ENCODE measurements at regions not wholly inside any gene's neighbourhood (a gene's known extent, or its start where the extent isn't known, plus 50 kb on each side); places are given as distances from the start of the nearest gene placed in this dataset.

DNA sequence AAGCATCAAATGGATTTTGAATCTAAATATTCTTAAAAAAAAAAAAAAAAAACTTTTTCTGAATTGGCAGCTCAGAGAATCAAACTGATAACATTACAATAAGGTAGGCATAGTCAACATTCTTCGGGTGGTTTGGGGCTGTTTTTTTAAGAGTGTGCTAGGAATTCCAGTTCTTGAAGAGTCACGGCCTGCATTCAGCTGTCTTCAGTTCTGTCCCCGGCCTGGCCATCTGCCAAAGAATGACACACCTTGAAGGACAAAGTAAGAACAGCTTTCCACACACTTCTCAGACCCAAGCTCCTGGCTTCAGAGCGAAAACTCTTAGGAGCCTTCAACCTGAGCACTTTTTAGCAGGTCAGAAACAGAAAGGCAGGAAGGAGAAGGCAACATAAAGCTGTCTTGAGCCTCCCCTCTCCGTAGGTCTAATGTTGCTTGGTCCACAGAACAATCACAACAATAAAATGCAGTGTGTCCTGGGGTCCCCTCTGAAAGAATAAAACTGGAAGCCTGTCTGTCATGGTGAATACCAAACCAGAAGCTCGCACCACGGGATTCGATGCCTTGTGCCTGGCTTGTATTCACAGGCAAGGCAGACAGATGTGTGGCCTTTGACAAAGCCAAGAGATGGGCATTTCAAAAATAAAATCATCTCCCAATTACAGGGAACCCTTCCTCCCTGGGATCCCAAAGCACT is 524.4 kb upstream of the ZFHX3 start:
- no peak overlapping the region for H3K4me2 ChIP-seq (ENCODE audit: low read length)
- H3K27me3 ChIP-seq (ENCODE audit: low read depth, low read length) = peaks cover 20% of the 10 kb centered on the region
- no peak overlapping the region for H2AFZ ChIP-seq (ENCODE audit: low read depth, low read length)
- no peaks in the 10 kb centered on the region for H3K9me3 ChIP-seq (ENCODE audit: insufficient read depth, low read length)
- no peaks in the 10 kb centered on the region for H3K36me3 ChIP-seq (replicated peaks; ENCODE audit: low read depth, low read length)
- no peak overlapping the region for H3K9ac ChIP-seq (ENCODE audit: low read length)
- no peak for TF ChIP-seq EZH2phosphoT487 (IDR thresholded peaks at IDR 0.05; ENCODE audit: low read depth)
- TF ChIP-seq, protein P1, sequence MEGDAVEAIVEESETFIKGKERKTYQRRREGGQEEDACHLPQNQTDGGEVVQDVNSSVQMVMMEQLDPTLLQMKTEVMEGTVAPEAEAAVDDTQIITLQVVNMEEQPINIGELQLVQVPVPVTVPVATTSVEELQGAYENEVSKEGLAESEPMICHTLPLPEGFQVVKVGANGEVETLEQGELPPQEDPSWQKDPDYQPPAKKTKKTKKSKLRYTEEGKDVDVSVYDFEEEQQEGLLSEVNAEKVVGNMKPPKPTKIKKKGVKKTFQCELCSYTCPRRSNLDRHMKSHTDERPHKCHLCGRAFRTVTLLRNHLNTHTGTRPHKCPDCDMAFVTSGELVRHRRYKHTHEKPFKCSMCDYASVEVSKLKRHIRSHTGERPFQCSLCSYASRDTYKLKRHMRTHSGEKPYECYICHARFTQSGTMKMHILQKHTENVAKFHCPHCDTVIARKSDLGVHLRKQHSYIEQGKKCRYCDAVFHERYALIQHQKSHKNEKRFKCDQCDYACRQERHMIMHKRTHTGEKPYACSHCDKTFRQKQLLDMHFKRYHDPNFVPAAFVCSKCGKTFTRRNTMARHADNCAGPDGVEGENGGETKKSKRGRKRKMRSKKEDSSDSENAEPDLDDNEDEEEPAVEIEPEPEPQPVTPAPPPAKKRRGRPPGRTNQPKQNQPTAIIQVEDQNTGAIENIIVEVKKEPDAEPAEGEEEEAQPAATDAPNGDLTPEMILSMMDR (IDR thresholded peaks at IDR 0.05; ENCODE audit: low read depth, low read length) = no peak
- no peak overlapping the region for H3K4me3 ChIP-seq (ENCODE audit: low read length)
- no peaks in the 10 kb centered on the region for H4K20me1 ChIP-seq (ENCODE audit: insufficient read depth, low read length)
- H3K79me2 ChIP-seq (ENCODE audit: low read length) = no peaks in the 10 kb centered on the region
- H3K4me1 ChIP-seq (ENCODE audit: low read length) = no peaks in the 10 kb centered on the region
- H3K27ac ChIP-seq (ENCODE audit: low read length) = no peak overlapping the region

DNA sequence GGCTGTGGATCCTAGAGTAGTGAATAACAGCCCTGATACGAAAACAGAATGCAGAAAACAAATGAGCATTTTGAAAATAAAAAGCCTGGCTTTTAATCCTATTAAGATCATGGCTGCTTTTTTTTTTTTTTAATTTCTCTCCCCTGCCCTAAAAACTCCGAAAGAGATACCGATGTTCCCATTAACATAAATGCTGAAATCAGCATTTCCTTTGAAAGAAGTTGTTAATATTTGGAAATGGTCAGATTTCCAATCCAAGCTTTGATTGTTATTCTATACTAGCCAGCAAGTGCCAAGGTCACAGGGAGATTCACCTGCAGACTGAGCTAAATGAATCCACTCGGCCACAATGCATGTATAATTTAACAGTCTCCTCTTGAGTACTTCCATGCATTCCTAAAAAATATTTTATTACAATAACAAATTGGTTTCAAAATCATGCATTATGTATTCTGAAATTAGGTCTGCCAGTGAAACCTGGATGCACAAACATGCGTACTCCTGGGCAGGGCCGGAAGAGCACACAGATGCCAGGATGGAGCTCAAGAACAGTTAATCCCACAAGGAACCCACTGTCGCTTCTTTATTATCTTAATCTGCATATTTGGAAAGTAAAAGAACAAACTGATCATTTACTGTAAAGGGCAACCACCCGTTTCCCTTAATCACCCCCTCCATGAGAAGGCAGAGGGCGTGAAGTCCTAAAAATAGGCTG is 521.5 kb upstream of the ZFHX3 start:
- H3K27me3 ChIP-seq (ENCODE audit: low read depth, low read length) = peaks cover 27% of the 10 kb centered on the region
- TF ChIP-seq EZH2phosphoT487 (IDR thresholded peaks at IDR 0.05; ENCODE audit: low read depth) = no peak
- TF ChIP-seq, protein P1 (IDR thresholded peaks at IDR 0.05; ENCODE audit: low read depth, low read length) = no peak

DNA sequence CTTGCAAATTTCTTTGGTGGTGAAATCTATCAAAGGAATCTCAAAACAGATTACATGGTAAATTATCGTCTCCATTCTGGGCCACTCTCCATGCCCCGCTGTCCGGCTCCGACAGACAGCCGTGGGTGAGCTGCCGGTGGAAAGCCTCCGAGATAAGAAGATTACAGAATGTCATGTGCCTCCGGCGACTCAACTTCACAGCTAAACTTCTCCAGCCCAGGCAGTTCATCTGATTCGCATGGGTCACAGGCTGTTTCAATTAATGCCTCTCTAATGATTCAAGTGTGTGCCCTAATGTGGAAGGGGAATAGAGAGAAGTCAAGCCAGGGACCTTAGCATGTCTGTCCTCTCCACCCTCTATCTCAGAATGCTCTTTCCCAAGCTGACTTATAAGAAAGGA is 520.8 kb upstream of the ZFHX3 start:
- Histone ChIP-seq H4K20me1 (ENCODE audit: insufficient read depth, low read length) (no peaks in the 10 kb centered on the region), H3K4me3 (ENCODE audit: low read length) (no peak overlapping the region)

More for the DNA sequence above, 521.5 kb upstream of the ZFHX3 start:
- Histone ChIP-seq H3K79me2 (ENCODE audit: low read length) (no peaks in the 10 kb centered on the region), H3K4me1 (ENCODE audit: low read length) (0 out of 2 replicates have a peak, but pooled peaks cover 4% of the 10 kb centered on the region), H3K9me3 (ENCODE audit: insufficient read depth, low read length) (no peaks in the 10 kb centered on the region), H4K20me1 (ENCODE audit: insufficient read depth, low read length) (no peaks in the 10 kb centered on the region), H3K4me3 (ENCODE audit: low read length) (no peak overlapping the region), H3K27ac (ENCODE audit: low read length) (no peak overlapping the region), H3K9ac (ENCODE audit: low read length) (no peak overlapping the region), H3K4me2 (ENCODE audit: low read length) (no peak overlapping the region), H3K36me3 (replicated peaks; ENCODE audit: low read depth, low read length) (no peaks in the 10 kb centered on the region), H2AFZ (ENCODE audit: low read depth, low read length) (no peak overlapping the region)

DNA sequence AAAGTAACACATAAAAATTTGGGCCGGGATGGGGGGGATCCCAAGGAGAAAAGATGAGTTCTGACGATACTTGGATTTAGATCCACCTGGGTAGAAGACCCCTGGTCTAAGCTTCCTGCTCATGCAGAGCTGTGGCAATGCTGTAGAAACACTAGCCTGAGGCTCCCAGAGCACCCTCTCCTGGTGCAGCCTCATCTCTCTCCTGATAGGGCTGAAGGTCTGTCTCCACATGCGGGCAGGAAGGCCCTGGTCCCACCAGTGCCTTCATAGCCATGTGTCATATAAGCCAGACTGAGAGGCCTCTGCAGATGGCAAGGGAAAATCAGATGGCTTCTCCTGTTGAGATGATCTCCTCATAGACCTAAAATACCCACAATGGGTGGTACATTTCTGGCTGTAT is 518.0 kb upstream of the ZFHX3 start:
- Histone ChIP-seq H3K9ac (ENCODE audit: low read length) (no peak overlapping the region), H3K27ac (ENCODE audit: low read length) (no peak overlapping the region), H3K4me3 (ENCODE audit: low read length) (no peak overlapping the region), H4K20me1 (ENCODE audit: insufficient read depth, low read length) (no peaks in the 10 kb centered on the region), H3K4me1 (ENCODE audit: low read length) (0 out of 2 replicates have a peak, but pooled peaks cover 4% of the 10 kb centered on the region), H3K79me2 (ENCODE audit: low read length) (no peaks in the 10 kb centered on the region), H2AFZ (ENCODE audit: low read depth, low read length) (no peak overlapping the region), H3K9me3 (ENCODE audit: insufficient read depth, low read length) (no peaks in the 10 kb centered on the region), H3K4me2 (ENCODE audit: low read length) (no peak overlapping the region), H3K36me3 (replicated peaks; ENCODE audit: low read depth, low read length) (no peaks in the 10 kb centered on the region), H3K27me3 (ENCODE audit: low read depth, low read length) (peaks cover 27% of the 10 kb centered on the region)
- no peak for TF ChIP-seq EZH2phosphoT487 (IDR thresholded peaks at IDR 0.05; ENCODE audit: low read depth)

More for the DNA sequence above, 520.8 kb upstream of the ZFHX3 start:
- no peak overlapping the region for H3K9ac ChIP-seq (ENCODE audit: low read length)
- H3K36me3 ChIP-seq (replicated peaks; ENCODE audit: low read depth, low read length) = no peaks in the 10 kb centered on the region
- H3K79me2 ChIP-seq (ENCODE audit: low read length) = no peaks in the 10 kb centered on the region
- H2AFZ ChIP-seq (ENCODE audit: low read depth, low read length) = no peak overlapping the region
- no peak overlapping the region for H3K4me2 ChIP-seq (ENCODE audit: low read length)
- H3K9me3 ChIP-seq (ENCODE audit: insufficient read depth, low read length) = no peaks in the 10 kb centered on the region
- peaks cover 27% of the 10 kb centered on the region for H3K27me3 ChIP-seq (ENCODE audit: low read depth, low read length)
- H3K4me1 ChIP-seq (ENCODE audit: low read length) = 0 out of 2 replicates have a peak, but pooled peaks cover 4% of the 10 kb centered on the region
- no peak overlapping the region for H3K27ac ChIP-seq (ENCODE audit: low read length)
- TF ChIP-seq, protein P1 (IDR thresholded peaks at IDR 0.05; ENCODE audit: low read depth, low read length) = no peak
- no peak for TF ChIP-seq EZH2phosphoT487 (IDR thresholded peaks at IDR 0.05; ENCODE audit: low read depth)
